GM19240 (cell line): ENCODE measurements at regions not wholly inside any gene's neighbourhood (a gene's known extent, or its start where the extent isn't known, plus 50 kb on each side); places are given as distances from the start of the nearest gene placed in this dataset.
"Not testable (repeated sequence)": the region's sequence is repeated elsewhere in the genome, so short reads cannot be mapped to it uniquely, and the experiment has no call there.

Experiments used
- DNase-seq: peaks from one replicate; pipeline ENCODE4 v3.0.0; 2011; ENCODE audit warnings: low spot score; ENCODE audit not compliant: insufficient read length

DNA sequence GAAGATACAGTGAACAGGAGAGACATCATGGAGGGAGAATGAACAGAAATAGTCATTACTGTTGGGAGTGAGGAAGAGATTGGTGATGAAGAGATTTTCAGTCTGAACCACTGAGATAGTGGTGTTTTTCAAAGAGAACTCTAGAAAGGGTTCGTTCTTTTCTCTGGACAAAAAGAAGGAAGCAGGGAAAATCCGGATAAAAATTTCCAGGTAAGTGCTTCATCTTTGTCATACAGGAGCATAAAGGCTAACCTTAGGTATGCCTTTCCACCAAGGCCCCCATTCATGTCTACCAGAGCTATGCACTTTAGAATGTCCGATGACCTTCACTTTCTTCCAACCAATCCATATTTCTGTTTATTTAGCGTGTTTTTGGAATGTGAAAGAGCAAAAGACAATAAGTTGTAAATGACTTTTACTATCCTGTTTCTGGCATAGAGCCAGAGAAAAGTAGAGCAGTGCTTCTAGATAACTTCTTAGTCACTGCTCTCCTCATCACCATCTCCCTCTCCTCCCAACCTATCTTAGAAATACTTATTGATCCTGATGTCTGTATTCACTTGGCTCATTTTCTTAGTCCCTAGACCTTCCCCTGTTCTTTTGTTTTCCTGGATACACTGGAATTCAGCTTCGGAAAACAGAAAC is 116.5 kb downstream of the TTC6 start:
- no peak for DNase-seq

DNA sequence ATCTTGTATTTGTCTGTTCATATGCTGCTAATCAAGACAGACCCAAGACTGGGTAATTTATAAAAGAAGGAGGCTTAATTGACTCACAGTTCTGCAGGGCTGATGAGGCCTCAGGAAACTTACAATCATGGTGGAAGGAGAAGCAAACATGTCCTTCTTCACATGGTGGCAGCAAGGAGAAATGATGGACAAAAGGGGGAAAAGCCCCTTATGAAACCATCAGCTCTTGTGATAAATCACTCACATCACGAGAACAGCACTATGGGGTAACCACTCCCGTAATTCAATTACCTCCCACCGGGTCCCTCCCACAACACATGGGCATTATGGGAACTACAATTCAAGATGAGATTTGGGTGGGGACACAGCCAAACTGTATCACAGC is 117.0 kb downstream of the TTC6 start:
- not testable (repeated sequence) for DNase-seq

DNA sequence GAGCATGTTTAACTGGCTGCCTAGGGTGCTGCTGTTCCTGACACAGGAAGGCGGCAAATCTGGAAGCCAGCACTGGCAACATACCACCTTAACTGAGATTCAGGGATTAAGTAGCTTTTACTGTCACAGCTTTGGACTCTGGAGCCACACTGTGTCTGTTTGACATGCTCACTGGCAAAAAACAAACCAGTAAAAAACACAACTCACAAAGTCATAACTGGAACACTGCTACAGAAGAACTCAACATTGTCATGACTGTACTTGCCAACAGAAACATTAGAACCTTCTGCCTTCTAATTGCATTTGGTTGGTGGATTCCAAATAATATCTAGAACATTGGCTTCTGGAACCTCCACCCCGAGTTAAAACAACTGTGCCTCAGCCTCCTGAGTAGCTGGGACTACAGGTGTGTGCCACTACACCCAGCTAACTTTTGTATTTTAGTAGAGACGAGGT is 117.6 kb downstream of the TTC6 start:
- no peak for DNase-seq

DNA sequence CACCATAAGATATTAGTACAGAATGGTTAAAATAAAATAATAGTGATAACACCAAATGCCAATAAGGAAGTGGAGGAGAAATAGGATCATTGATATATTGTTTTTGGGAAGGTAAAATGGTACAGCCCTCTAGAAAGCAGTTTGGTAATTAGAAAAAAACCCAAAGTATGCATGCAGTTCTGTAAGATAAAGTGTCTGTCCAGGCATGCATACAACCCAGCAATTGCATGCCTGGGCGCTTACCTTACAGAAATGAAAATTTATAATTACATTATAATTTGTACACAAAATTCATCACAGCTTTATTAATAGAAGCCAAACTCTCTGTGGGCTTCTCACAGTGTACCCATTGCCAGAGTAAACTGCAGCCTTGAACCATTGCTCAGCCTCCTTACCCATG is 124.7 kb downstream of the TTC6 start:
- no peak for DNase-seq

DNA sequence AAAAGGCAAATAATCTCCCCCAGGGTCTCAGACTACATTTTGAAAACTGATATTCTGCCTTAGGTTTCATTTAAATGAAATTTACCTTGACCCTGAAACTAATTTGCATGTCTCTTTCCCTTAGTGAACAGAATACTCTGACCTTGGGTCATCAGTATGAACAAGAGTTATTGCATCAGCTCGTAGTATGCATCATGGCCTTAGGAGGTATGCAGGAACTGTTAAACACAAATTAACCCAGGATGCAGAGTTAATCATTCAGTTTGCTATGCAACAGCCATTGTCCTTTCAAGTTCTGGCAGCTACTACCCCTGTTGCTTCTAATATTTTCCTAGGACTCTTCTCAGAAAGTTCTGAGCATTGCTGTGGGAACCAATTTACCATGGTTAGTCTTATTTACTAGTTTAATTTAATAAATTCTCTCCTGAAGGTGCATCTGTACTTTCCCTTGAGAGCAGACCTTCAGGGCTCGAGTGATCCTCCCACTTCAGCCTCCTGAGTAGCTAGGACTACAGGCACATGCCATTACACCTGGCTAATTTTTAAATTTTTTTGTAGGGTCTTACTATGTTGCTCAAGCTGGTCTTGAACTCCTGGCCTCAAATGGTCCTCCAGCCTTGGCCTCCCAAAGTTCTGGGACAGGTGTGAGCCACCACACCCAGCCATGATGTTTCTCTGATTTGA is 126.7 kb downstream of the TTC6 start:
- no peak for DNase-seq

DNA sequence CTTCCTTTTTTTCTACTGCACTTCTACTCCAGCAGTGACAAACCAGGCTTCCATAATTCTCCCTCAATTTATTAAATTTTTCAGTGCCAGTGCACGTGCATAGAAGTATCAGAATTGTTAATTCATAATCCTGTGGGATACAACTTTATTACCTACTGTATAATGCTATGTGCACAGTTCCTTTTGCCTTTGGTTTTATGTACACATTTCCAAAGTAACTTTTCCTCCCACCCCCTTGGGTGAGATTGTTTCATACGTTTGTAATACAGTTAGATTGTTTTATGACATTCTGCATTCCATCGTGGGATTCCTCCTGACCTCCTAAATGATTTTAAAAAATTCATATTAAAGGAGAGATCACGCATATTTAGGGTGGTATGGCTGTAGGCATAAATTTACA is 128.1 kb downstream of the TTC6 start:
- no peak for DNase-seq

DNA sequence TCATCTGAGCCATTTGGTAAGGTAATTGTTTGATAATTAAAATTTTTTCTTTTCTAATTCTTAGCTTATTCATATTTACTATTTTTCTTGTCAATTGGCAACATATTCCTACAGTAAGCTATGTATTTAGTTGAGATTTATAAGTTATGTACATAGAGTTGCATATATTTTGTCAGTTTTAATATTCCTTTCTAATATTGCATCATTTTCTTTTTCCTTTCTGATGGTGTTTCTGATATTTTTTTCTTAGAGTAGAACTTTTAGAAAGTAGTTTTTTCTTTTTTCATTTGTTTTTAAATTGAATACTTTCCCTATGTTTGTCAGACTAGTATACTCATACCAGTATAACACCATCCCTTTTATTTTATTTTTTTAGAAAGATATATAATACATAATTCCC is 131.3 kb downstream of the TTC6 start:
- DNase-seq = no peak

DNA sequence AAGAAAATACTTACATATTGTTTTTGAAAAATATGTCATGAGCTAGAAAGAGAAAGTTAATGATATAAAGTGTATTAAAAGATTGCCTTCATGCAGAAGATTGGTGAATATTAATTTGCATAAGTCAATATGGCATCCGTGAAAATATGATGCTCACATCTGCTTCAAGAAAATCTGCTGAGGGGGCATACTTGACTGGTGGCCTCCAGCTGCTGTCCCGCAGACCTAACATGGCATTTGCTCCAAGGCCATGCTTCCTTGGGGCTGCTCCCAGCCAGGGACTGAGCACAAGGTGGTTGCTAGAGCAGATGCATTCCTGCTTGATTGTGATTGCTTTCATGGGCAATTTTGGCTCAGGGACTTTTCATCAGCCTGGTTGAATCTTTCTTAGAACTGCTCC is 133.8 kb downstream of the TTC6 start:
- no peak for DNase-seq

DNA sequence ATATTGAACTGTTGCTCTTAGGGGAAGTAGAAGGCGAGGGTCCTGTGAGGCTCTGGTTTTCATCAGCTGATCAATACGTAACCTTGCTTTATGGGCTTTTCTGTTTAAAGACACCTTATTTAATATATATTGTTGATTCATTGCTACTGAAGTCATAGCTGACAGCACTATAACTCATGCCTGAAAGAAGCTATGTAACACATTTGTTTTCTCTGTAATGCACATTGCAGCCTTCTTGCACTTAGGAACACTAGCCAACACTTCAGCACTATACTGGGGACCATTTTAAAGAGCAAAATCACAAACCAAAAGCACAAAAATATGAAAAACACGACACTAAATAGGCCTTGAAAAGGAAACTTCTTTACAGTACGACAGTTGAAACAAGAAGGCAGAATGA is 135.7 kb downstream of the TTC6 start:
- DNase-seq = no peak

DNA sequence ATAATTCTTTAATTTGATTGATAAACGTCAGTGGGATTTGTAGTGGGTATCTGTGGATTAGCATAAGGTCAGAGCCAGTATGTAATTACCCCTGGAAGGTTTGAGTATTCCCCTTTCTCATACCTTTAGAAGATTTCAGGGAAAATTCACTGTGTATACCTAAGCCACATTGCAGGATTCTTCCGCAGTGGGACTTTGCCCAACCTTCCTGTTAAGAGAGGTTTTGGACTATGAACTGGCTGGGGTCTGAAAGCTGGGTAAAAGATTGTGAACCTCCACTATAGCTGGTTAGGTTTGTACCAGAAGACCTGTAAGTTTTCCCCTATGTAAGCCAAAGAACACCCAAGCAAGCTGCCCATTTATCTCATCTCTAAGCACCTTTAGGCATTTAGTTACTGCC is 150.2 kb downstream of the TTC6 start:
- no peak for DNase-seq

DNA sequence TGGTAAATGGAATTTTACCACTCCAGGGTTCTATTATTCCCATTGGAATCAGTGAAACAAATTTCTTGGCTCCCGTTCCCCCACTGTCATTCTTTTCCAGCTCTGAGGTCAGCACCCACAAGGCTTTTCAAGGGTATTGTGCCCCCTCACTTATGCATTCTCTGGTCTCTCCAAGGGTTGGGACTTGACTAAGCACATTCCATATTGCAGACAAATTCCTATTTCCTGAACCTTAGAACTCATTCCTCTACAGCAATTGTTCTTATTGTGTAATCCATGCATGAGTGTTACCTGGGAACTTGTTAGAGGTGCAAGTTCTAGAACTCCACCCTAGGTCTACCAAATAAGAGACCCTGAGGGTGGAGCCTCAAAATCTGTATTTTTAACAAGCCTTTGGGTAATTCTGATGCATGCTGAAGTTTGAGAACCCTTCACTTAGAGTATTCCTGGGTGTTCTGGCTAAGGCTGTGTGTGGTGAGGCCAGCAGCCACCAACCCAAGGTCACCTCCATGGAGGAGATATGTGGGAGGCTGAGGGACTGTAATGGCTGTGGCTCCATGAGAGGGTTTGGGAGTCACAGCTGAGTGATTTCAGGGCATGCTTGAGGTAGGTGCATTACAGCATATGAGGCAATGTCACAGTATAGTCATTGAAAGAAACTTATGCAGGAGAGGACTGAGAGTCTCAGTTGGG is 150.9 kb downstream of the TTC6 start:
- no peak for DNase-seq

DNA sequence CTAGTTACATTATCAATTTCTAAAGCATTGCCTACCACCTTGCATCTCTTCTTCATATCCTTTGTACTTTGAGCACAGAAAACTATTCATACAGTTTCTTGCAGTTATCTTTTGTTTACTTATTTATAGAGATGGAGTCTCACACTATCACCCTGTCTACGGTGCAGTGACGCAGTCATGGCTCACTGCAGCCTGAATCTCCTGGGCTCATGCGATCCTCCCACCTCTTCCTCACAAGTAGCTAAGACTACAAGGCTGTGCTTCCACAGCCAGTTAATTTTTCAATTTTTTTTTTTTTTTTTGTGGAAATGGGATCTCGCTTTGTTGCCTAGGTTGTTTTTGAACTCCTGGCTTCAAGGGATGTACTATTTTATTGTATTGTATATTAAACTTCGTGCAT is 158.0 kb downstream of the TTC6 start:
- no peak for DNase-seq

DNA sequence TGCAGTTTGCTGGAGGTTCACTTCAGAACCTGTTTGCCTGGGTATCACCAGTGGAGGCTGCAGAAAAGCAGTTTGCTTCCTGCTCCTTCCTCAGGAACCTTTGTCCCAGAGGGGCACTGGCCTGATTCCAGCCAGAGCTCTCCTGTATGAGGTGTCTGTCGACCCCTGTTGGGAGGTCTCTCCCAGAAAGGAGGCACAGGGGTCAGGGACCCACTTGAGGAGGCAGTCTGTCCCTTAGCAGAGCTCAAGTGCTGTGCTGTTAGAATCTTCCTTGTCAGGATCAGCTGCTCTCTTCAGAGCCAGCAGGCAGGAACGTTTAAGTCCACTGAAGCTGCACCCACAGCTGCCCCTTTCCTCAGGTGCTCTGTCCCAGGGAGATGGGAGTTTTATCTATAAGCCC is 164.8 kb downstream of the TTC6 start:
- DNase-seq = not testable (repeated sequence)

DNA sequence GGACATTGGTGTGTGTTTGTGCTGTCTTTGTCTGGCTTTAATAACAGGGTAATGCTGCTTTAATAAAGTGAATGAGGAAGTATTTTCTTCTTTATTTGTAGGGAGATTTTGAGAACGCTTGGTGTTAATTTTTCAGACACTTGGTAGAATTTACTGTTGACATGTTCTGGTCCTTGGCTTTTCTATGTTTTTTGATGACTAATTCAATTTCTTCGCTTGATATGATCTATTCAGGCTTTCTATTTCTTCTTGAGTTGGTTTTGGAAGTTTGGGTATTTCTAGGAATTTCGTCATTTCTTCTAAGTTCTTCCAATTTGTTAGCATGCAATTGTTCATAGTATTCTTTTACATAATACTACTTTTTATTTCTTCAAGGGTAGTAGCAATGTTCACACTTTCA is 167.8 kb downstream of the TTC6 start:
- DNase-seq = no peak

DNA sequence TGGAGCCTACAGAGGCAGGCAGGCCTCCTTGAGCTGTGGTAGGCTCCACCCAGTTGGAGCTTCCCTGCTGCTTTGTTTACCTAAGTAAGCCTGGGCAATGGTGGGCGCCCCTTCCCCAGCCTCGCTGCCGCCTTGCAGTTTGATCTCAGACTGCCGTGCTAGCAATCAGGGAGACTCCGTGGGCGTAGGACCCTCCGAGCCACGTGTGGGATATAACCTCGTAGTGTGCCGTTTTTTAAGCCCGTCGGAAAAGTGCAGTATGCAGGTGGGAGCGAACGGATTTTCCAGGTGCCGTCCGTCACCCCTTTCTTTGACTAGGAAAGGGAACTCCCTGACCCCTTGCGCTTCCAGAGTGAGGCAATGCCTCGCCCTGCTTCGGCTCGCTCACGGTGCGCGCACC is 176.9 kb downstream of the TTC6 start:
- not testable (repeated sequence) for DNase-seq

DNA sequence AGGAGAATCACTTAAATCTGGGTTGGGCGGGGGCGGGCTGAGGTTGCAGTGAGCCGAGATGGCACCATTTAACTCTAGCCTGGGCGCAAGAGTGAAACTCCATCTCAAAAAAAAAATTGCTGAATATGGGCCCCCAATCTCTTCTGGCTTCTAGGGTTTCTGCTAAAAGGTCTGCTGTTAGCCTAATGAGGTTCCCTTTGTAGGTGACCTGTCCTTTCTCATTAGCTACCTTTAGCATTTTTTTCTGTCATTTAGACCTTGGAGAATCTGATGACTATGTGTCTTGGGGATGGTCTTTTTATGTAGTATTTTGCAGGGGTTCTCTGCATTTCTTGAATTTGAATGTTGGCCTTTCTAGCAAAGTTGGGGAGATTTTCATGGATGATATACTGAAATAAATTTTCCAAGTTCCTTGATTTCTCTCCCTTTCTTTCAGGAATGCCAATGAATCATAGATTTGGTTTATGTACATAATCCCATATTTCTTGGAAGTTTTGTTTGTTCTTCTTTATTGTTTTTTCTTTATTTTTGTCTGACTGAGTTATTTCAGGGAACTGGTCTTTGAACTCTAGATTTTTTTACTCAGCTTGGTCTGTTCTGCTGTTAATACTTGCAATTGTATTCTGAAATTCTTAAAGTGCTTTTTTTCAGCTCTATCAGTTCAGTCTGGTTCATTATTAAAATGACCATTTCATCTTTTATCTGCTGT is 181.5 kb downstream of the TTC6 start:
- no peak for DNase-seq

DNA sequence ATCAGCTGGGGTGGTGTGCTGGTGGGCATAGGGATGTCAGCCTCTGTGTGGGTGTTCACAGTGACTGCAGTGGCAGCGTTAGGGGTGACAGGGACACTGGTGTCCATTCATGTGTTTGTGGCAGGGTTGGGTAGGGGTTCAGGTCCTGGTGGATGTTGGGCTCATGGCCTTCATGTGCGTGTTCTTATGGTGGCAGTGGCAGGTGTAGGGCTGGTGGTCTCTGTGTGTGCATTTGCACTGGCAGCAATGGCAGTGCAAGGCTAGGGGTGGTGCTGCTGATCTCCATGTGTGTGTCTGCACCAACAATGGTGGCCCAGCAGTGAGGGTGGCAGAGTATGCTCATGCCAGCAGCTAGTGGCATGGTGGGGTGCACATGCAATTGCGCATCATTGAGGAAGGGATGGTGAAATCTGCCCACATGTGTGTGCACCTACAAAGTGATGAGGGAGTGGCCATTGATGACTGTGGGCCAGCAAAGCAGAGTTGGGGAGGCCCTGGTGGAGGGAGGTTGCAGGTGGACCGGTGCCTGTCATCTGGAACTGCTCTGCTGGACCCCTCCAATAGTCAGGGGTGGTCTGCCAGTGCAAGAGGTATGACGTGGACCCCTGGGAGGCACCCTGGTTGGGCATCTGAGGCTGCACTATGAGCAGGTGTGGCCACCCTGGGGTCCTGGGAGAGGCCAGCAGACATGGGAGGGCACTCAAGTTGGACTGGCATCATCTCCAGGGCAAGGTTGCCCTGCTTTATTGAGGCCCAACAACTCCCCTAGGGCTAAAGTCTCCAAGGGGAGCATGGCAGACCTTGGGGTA is 182.9 kb downstream of the TTC6 start:
- DNase-seq = no peak

DNA sequence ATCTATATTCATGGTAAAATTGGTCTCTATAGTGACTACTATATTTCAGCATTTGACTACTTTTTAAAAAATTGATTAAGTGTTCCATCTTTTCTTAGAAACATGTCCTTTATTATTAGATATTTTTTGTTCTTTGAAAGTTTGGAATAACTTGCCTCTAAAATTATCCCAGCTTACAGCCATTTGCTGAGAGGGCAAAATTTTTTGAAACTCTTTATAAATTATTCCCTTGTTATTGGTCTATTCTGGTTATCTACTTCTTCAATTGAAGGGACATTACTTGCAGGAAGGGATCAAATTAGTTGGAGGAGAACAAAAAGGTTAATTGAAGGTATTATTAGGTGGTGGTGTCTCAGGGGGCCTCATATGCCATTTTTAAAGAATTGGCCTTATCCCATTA is 184.1 kb downstream of the TTC6 start:
- no peak for DNase-seq

DNA sequence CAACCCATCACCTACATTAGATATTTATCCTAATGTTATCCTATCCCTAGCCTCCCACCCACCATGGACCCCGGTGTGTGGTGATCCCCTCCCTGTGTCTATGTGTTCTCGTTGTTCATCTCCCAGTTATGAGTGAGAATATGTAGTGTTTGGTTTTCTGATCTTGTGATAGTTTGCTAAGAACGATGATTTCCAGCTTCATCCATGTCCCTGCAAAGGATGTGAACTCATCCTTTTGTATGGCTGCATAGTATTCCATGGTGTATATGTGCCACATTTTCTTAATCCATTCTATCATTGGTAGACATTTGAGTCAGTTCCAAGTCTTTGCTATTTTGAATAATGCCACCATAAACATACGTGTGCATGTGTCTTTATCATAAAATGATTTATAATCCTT is 185.3 kb downstream of the TTC6 start:
- not testable (repeated sequence) for DNase-seq

DNA sequence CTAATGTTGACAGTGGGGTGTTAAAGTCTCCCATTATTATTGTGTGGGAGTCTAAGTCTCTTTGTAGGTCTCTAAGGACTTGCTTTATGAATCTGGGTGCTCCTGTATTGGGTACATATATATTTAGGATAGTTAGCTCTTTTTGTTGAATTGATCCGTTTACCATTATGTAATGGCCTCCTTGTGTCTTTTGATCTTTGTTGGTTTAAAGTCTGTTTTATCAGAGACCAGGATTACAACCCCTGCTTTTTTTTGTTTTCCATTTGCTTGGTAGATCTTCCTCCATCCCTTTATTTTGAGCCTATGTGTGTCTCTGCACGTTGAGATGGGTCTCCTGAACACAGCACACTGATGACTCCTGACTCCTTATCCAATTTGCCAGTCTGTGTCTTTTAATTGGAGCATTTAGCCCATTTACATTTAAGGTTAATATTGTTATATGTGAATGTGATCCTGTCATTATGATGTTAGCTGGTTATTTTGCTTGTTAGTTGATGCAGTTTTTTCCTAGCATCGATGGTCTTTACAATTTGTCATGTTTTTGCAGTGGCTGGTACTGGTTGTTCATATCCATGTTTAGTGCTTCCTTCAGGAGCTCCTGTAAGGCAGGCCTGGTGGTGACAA is 188.9 kb downstream of the TTC6 start:
- not testable (repeated sequence) for DNase-seq

DNA sequence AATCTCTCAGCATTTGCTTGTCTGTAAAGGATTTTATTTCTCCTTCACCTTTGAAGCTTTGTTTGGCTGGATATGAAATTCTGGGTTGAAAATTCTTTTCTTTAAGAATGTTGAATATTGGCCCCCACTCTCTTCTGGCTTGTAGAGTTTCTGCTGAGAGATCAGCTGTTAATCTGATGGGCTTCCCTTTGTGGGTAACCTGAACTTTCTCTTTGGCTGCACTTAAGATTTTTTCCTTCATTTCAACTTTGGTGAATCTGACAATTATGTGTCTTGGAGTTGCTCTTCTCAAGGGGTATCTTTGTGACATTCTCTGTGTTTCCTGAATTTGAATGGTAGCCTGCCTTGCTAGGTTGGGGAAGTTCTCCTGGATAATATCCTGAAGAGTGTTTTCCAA is 189.4 kb downstream of the TTC6 start:
- DNase-seq = not testable (repeated sequence)
